ENCODE measurements at regions not wholly inside any gene's neighbourhood (a gene's known extent, or its start where the extent isn't known, plus 50 kb on each side); places are given as distances from the start of the nearest gene placed in this dataset.

GRCh38 chr1:19569786-19570185, 74.3 kb upstream of the NBL1 start:
- Histone ChIP-seq H3K4me2 (ENCODE audit: low read depth, low read length) (no peak overlapping the region), H3K9me3 (ENCODE audit: low read length) (peaks cover 4% of the 10 kb centered on the region; the same call in 1 of the 2 replicates), H4K20me1 (ENCODE audit: insufficient read depth, low read length) (no peaks in the 10 kb centered on the region), H2AFZ (ENCODE audit: low read length) (no peak overlapping the region), H3K9ac (ENCODE audit: insufficient read depth, low read depth, low read length) (no peak overlapping the region), H3K79me2 (ENCODE audit: insufficient read depth, low read length) (no peaks in the 10 kb centered on the region), H3K27me3 (ENCODE audit: control insufficient read depth in 1 of 2, insufficient read depth in 2 of 2, low read length in 2 of 2) (no peaks in the 10 kb centered on the region; a peak in 1 of 5 replicates), H3K4me1 (ENCODE audit: insufficient read depth, low read length) (no peaks in the 10 kb centered on the region), H3K36me3 (replicated peaks in 1 of 2; ENCODE audit: control insufficient read depth in 1 of 2, insufficient read depth in 2 of 2, low read length in 2 of 2) (no peaks in the 10 kb centered on the region), H3K4me3 (replicated peaks in 1 of 3; ENCODE audit: insufficient read depth in 1 of 3, low read depth in 2 of 3, low read length in 3 of 3) (no peak overlapping the region), H3K27ac (ENCODE audit: extremely low read length, insufficient read depth, low read length) (no peak overlapping the region)
- no TSS peak for BruUV-seq (replicated peaks)
- ChIA-PET CTCF (ENCODE audit: low intra/inter-chr PET ratio, low total read pairs) (no interaction called here), POLR2A (interaction anchor here (1.0 kb wide), 1 partner anchor 27 kb away, joined by 3 read pairs; a partner anchor contains a TSS)
- FAIRE-seq (no peak), ATAC-seq (no peak), DNase-seq (ENCODE audit: low spot score) (no peak)
- intact Hi-C loops (cut with micrococcal nuclease; ENCODE audit: unreplicated experiment) (no loop called here), in situ Hi-C loops (cut with HindIII; ENCODE audit: extremely low pct_ligation_motif_present, low pct_unique_long_range_greater_than_20kb) (no loop called here)
- TF ChIP-seq SRF (IDR thresholded peaks at IDR 0.05; ENCODE audit: low read depth, low read length) (no peak), KDM3A (CRISPR knock-in tag; IDR thresholded peaks at IDR 0.05; ENCODE audit: low read depth) (no peak), ZNF260 (CRISPR knock-in tag; IDR thresholded peaks at IDR 0.05; ENCODE audit: borderline replicate concordance, low read depth) (no peak), ELK4 (CRISPR knock-in tag; IDR thresholded peaks at IDR 0.05; ENCODE audit: borderline replicate concordance) (no peak), ZFP82 (CRISPR knock-in tag; IDR thresholded peaks at IDR 0.05; ENCODE audit: borderline replicate concordance) (no peak), ZBTB3 (CRISPR knock-in tag; IDR thresholded peaks at IDR 0.05; ENCODE audit: borderline replicate concordance, low read depth) (no peak)
- TF ChIP-seq, protein P1, sequence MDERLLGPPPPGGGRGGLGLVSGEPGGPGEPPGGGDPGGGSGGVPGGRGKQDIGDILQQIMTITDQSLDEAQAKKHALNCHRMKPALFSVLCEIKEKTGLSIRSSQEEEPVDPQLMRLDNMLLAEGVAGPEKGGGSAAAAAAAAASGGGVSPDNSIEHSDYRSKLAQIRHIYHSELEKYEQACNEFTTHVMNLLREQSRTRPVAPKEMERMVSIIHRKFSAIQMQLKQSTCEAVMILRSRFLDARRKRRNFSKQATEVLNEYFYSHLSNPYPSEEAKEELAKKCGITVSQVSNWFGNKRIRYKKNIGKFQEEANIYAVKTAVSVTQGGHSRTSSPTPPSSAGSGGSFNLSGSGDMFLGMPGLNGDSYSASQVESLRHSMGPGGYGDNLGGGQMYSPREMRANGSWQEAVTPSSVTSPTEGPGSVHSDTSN (CRISPR knock-in tag; IDR thresholded peaks at IDR 0.05): no peak
- 17% methylated on average over 3 of the region's 3 CpGs for WGBS (ENCODE audit: low lambda C conversion rate)
